ENCODE measurements at regions not wholly inside any gene's neighbourhood (a gene's known extent, or its start where the extent isn't known, plus 50 kb on each side); places are given as distances from the start of the nearest gene placed in this dataset.
"Not testable (repeated sequence)": the region's sequence is repeated elsewhere in the genome, so short reads cannot be mapped to it uniquely, and the experiment has no call there.

DNA sequence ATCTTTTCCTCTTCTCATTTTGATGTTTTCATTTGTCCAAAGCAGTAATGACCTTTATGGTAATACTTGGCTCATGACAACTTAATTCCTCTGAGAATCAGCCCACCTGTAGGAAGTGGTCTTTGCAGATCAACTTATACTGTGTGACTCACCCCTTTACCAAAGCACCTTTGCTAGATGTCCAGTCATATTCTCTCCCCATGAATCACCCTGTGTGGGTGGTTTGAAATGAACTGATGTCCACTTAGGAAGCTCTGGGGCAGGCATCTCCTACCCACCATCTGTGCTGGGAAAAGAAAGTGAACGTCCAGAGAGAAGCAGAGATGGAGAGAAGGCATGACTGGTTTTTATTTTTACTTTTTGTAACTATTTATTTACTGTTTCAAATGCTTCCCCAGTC, 410.3 kb downstream of the KIF20B start:
- H3K27me3 ChIP-seq (ENCODE audit: control insufficient read depth, insufficient read depth, low read length): no peaks in the 10 kb centered on the region
- TF ChIP-seq SIN3A (IDR thresholded peaks at IDR 0.05; ENCODE audit: borderline replicate concordance, insufficient read depth, low read depth, low read length): no peak
- no peak for TF ChIP-seq POLR2AphosphoS5 (IDR thresholded peaks at IDR 0.05; ENCODE audit: low read depth, low read length)
- TF ChIP-seq, protein P1, sequence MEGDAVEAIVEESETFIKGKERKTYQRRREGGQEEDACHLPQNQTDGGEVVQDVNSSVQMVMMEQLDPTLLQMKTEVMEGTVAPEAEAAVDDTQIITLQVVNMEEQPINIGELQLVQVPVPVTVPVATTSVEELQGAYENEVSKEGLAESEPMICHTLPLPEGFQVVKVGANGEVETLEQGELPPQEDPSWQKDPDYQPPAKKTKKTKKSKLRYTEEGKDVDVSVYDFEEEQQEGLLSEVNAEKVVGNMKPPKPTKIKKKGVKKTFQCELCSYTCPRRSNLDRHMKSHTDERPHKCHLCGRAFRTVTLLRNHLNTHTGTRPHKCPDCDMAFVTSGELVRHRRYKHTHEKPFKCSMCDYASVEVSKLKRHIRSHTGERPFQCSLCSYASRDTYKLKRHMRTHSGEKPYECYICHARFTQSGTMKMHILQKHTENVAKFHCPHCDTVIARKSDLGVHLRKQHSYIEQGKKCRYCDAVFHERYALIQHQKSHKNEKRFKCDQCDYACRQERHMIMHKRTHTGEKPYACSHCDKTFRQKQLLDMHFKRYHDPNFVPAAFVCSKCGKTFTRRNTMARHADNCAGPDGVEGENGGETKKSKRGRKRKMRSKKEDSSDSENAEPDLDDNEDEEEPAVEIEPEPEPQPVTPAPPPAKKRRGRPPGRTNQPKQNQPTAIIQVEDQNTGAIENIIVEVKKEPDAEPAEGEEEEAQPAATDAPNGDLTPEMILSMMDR (IDR thresholded peaks at IDR 0.05): no peak
- TF ChIP-seq TCF7L2 (IDR thresholded peaks at IDR 0.05; ENCODE audit: low read depth, low read length): no peak
- TF ChIP-seq, protein P2, sequence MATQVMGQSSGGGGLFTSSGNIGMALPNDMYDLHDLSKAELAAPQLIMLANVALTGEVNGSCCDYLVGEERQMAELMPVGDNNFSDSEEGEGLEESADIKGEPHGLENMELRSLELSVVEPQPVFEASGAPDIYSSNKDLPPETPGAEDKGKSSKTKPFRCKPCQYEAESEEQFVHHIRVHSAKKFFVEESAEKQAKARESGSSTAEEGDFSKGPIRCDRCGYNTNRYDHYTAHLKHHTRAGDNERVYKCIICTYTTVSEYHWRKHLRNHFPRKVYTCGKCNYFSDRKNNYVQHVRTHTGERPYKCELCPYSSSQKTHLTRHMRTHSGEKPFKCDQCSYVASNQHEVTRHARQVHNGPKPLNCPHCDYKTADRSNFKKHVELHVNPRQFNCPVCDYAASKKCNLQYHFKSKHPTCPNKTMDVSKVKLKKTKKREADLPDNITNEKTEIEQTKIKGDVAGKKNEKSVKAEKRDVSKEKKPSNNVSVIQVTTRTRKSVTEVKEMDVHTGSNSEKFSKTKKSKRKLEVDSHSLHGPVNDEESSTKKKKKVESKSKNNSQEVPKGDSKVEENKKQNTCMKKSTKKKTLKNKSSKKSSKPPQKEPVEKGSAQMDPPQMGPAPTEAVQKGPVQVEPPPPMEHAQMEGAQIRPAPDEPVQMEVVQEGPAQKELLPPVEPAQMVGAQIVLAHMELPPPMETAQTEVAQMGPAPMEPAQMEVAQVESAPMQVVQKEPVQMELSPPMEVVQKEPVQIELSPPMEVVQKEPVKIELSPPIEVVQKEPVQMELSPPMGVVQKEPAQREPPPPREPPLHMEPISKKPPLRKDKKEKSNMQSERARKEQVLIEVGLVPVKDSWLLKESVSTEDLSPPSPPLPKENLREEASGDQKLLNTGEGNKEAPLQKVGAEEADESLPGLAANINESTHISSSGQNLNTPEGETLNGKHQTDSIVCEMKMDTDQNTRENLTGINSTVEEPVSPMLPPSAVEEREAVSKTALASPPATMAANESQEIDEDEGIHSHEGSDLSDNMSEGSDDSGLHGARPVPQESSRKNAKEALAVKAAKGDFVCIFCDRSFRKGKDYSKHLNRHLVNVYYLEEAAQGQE (IDR thresholded peaks at IDR 0.05; ENCODE audit: insufficient read depth in 1 of 2, low read depth in 2 of 2, low read length in 1 of 2): no peak
- intact Hi-C loops (cut with micrococcal nuclease; ENCODE audit: unreplicated experiment): no loop called here
- no TSS peak for BruUV-seq (replicated peaks)
- ChIA-PET CTCF (no interaction called here), POLR2A (no interaction called here)
- in situ Hi-C loops (cut with HindIII; ENCODE audit: low pct_unique_long_range_greater_than_20kb, low sequenced_read_pairs): no loop called here
- H3K4me3 ChIP-seq (ENCODE audit: low read depth in 2 of 2, low read length in 2 of 2): no peak overlapping the region
- H3K27ac ChIP-seq (ENCODE audit: low read length): no peak overlapping the region
- H3K4me1 ChIP-seq (ENCODE audit: control insufficient read depth, insufficient read depth, low read length): no peaks in the 10 kb centered on the region
- DNase-seq (ENCODE audit: low read depth, low spot score) (no peak), ATAC-seq (no peak)
- H3K9me3 ChIP-seq (ENCODE audit: control insufficient read depth, insufficient read depth, low read depth, low read length): no peaks in the 10 kb centered on the region
- no peaks in the 10 kb centered on the region for H3K36me3 ChIP-seq (ENCODE audit: control insufficient read depth, insufficient read depth, low read length)

DNA sequence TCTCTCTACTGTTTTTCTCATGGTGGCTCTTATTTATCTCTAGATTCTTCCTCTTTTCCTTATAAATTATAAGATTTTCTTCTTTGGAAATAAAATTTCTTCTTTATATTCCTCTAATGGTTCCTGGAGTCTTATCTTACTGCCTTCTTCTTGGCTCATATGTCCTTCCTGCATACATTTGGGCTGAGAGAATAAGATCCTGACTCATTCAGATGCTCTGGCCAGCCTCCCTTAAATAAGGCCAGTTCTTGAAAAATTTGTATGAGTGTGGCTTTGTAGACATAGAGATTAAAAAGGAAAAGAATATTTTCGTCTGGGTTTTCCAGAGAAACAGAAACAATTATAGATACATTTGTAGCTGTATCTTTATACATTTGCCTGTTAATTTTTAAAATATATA, 411.3 kb downstream of the KIF20B start:
- no peaks in the 10 kb centered on the region for H3K36me3 ChIP-seq (ENCODE audit: control insufficient read depth, insufficient read depth, low read length)
- H3K4me3 ChIP-seq (ENCODE audit: low read depth in 2 of 2, low read length in 2 of 2): no peak overlapping the region
- ChIA-PET CTCF (no interaction called here), POLR2A (no interaction called here)
- H3K4me1 ChIP-seq (ENCODE audit: control insufficient read depth, insufficient read depth, low read length): no peaks in the 10 kb centered on the region
- BruUV-seq (replicated peaks): no TSS peak
- no peaks in the 10 kb centered on the region for H3K27me3 ChIP-seq (ENCODE audit: control insufficient read depth, insufficient read depth, low read length)
- no peaks in the 10 kb centered on the region for H3K9me3 ChIP-seq (ENCODE audit: control insufficient read depth, insufficient read depth, low read depth, low read length)
- no peak for ATAC-seq
- no peak overlapping the region for H3K27ac ChIP-seq (ENCODE audit: low read length)
- TF ChIP-seq, protein P1 (IDR thresholded peaks at IDR 0.05): no peak
- TF ChIP-seq, protein P2 (IDR thresholded peaks at IDR 0.05; ENCODE audit: insufficient read depth in 1 of 2, low read depth in 2 of 2, low read length in 1 of 2): no peak
- TF ChIP-seq TCF7L2 (IDR thresholded peaks at IDR 0.05; ENCODE audit: low read depth, low read length) (no peak), SIN3A (IDR thresholded peaks at IDR 0.05; ENCODE audit: borderline replicate concordance, insufficient read depth, low read depth, low read length) (no peak), POLR2AphosphoS5 (IDR thresholded peaks at IDR 0.05; ENCODE audit: low read depth, low read length) (no peak)
- no peak for DNase-seq (ENCODE audit: low read depth, low spot score)
- in situ Hi-C loops (cut with HindIII; ENCODE audit: low pct_unique_long_range_greater_than_20kb, low sequenced_read_pairs) (no loop called here), intact Hi-C loops (cut with micrococcal nuclease; ENCODE audit: unreplicated experiment) (no loop called here)

DNA sequence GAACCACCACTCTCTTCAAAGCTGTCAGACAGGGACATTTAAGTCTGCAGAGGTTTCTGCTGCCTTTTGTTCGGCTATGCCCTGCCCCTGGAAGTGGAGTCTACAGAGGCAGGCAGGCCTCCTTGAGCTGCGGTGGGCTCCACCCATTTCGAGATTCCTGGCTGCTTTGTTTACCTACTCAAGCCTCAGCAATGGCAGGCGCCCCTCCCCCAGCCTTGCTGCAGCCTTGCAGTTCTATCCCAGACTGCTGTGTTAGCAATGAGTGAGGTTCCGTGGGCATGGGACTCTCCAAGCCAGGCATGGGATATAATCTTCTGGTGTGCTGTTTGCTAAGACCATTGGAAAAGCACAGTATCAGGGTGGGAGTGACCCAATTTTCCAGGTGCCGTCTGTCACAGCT, 417.2 kb downstream of the KIF20B start:
- POLR2A ChIA-PET; ATAC-seq; H3K27ac ChIP-seq (ENCODE audit: low read length); H3K4me3 ChIP-seq (ENCODE audit: low read depth in 2 of 2, low read length in 2 of 2); in situ Hi-C loops (cut with HindIII; ENCODE audit: low pct_unique_long_range_greater_than_20kb, low sequenced_read_pairs); H3K27me3 ChIP-seq (ENCODE audit: control insufficient read depth, insufficient read depth, low read length); intact Hi-C loops (cut with micrococcal nuclease; ENCODE audit: unreplicated experiment); H3K4me1 ChIP-seq (ENCODE audit: control insufficient read depth, insufficient read depth, low read length); CTCF ChIA-PET; H3K36me3 ChIP-seq (ENCODE audit: control insufficient read depth, insufficient read depth, low read length); BruUV-seq (replicated peaks); H3K9me3 ChIP-seq (ENCODE audit: control insufficient read depth, insufficient read depth, low read depth, low read length); DNase-seq (ENCODE audit: low read depth, low spot score): not testable (repeated sequence)

Data from Panc1 (cell line).